Large intestine (tissue), 3 donors: ENCODE measurements at regions not wholly inside any gene's neighbourhood (a gene's known extent, or its start where the extent isn't known, plus 50 kb on each side); places are given as distances from the start of the nearest gene placed in this dataset.
"Not testable (repeated sequence)": the region's sequence is repeated elsewhere in the genome, so short reads cannot be mapped to it uniquely, and the experiment has no call there.

ENCODE experiments used
- DNase-seq, 2 donors: peaks; one replicate each; pipeline versions ENCODE4 v3.0.0 to v3.0.0-alpha.2; 2013
- H3K27ac ChIP-seq: one replicate; pipeline ENCODE4 v1.5.1; 2013; ENCODE audit warnings: low read length
- H3K27me3 ChIP-seq: 2 replicates; pipeline ENCODE4 v1.6.1; 2013; ENCODE audit warnings: low read length; ENCODE audit not compliant: control insufficient read depth, insufficient read depth
- H3K36me3 ChIP-seq: 2 replicates; pipeline ENCODE4 v1.6.1; 2013; ENCODE audit warnings: low read length; ENCODE audit not compliant: control insufficient read depth, insufficient read depth
- H3K4me1 ChIP-seq: one replicate; pipeline ENCODE4 v1.6.1; 2013; ENCODE audit warnings: low read length; ENCODE audit not compliant: control insufficient read depth, insufficient read depth
- H3K4me3 ChIP-seq: one replicate; pipeline ENCODE4 v1.5.1; 2013; ENCODE audit warnings: low read length
- H3K9me3 ChIP-seq: one replicate; pipeline ENCODE4 v1.6.1; 2013; ENCODE audit warnings: mild to moderate bottlenecking, low read depth, low read length, moderate library complexity; ENCODE audit not compliant: control insufficient read depth
- WGBS: methylation state at CpG from one replicate; pipeline ENCODE4 v1.1.5; 2013; ENCODE audit warnings: low lambda C conversion rate; ENCODE audit not compliant: insufficient coverage; 5-methylcytosine and 5-hydroxymethylcytosine counted together

DNA sequence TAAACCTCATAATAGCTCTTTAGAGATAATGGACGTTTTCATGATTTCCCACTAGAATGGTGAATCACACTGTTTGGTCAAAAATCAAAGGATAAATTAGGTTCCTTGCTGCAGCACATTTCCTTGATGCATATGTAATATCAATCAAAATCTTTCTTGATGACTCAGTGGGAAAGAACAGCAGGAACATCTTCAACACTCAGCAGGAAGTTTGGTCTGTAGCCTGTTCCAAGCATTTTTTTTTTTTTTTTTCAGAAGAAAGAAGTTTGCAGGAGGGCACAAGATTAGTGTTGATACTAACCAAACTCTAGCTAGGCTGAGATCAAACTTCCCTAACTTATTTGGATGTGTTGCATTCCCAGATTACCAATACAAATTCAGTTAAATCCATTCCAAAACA is 1529.8 kb downstream of the FAM181B start:
- Histone ChIP-seq H3K27ac (no peak overlapping the region), H3K9me3 (peaks cover 6% of the 10 kb centered on the region), H3K4me3 (no peak overlapping the region), H3K36me3 (no peaks in the 10 kb centered on the region), H3K4me1 (no peaks in the 10 kb centered on the region), H3K27me3 (no peaks in the 10 kb centered on the region)
- WGBS = no CpG with 5 or more reads among the region's 1 CpG
- DNase-seq = no peak

GRCh38 chr11:81197396-81197795 is 1536.3 kb downstream of the FAM181B start:
- H3K4me3 ChIP-seq = no peak overlapping the region

GRCh38 chr11:81192516-81192915 is 1541.1 kb downstream of the FAM181B start:
- H3K9me3 ChIP-seq = no peaks in the 10 kb centered on the region
- no peak for DNase-seq
- no peak overlapping the region for H3K4me3 ChIP-seq
- peaks cover 7% of the 10 kb centered on the region for H3K4me1 ChIP-seq
- H3K36me3 ChIP-seq = no peaks in the 10 kb centered on the region
- H3K27me3 ChIP-seq = no peaks in the 10 kb centered on the region
- no peak overlapping the region for H3K27ac ChIP-seq

More at GRCh38 chr11:81197396-81197795, 1536.3 kb downstream of the FAM181B start:
- DNase-seq = no peak
- Histone ChIP-seq H3K9me3 (no peaks in the 10 kb centered on the region), H3K27ac (no peak overlapping the region), H3K4me1 (peaks cover 4% of the 10 kb centered on the region), H3K36me3 (no peaks in the 10 kb centered on the region), H3K27me3 (no peaks in the 10 kb centered on the region)
- WGBS = 100% methylated on average over 1 of the region's 3 CpGs

- Histone ChIP-seq H3K27ac (no peak overlapping the region), H3K4me1 (peaks cover 7% of the 10 kb centered on the region), H3K4me3 (no peak overlapping the region), H3K9me3 (no peaks in the 10 kb centered on the region), H3K36me3 (no peaks in the 10 kb centered on the region), H3K27me3 (no peaks in the 10 kb centered on the region)
- DNase-seq = no peak
Observed at GRCh38 chr11:81190546-81190945, 1543.1 kb downstream of the FAM181B start.

GRCh38 chr11:81187033-81187432 is 1546.6 kb downstream of the FAM181B start:
- not testable (repeated sequence) for H3K9me3 ChIP-seq, DNase-seq, H3K27me3 ChIP-seq, H3K4me1 ChIP-seq, H3K36me3 ChIP-seq, H3K27ac ChIP-seq, H3K4me3 ChIP-seq
- WGBS = no CpG with 5 or more reads among the region's 7 CpGs

GRCh38 chr11:81174646-81175330 is 1558.9 kb downstream of the FAM181B start:
- Histone ChIP-seq H3K4me3 (no peak overlapping the region), H3K4me1 (peaks cover 6% of the 10 kb centered on the region), H3K9me3 (no peaks in the 10 kb centered on the region), H3K27ac (no peak overlapping the region), H3K36me3 (no peaks in the 10 kb centered on the region), H3K27me3 (no peaks in the 10 kb centered on the region)
- peak in 1 of 2 donors; percentile 30 for DNase-seq
- WGBS = no CpG with 5 or more reads among the region's 3 CpGs

- DNase-seq = no peak
- Histone ChIP-seq H3K9me3 (no peaks in the 10 kb centered on the region), H3K27me3 (no peaks in the 10 kb centered on the region), H3K4me1 (no peaks in the 10 kb centered on the region), H3K36me3 (no peaks in the 10 kb centered on the region), H3K4me3 (no peak overlapping the region), H3K27ac (no peak overlapping the region)
- 56% methylated on average over 1 of the region's 1 CpG for WGBS
Observed at GRCh38 chr11:81165164-81165563, 1568.5 kb downstream of the FAM181B start.

DNA sequence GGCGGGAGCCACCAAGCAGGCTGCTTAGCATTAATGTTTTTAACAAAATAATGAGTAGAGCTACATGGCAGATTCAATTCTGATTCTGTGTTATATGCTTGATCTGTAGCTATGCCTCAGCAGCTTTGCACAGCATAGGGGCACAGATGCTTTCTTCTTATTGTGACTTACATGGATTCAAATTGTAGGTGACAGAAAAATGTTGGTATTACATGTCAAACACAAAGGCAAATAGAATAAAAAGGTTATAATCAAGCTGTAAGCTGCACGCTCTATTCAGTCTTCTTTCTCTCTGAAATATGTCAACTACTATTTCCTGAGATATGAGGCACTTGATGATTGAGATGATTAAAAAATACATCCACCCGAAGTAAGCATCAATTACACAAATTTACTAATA is 1573.8 kb downstream of the FAM181B start:
- Histone ChIP-seq H3K27ac (no peak overlapping the region), H3K4me3 (no peak overlapping the region), H3K36me3 (no peaks in the 10 kb centered on the region), H3K4me1 (no peaks in the 10 kb centered on the region), H3K27me3 (no peaks in the 10 kb centered on the region), H3K9me3 (no peaks in the 10 kb centered on the region)
- 100% methylated on average over 1 of the region's 3 CpGs for WGBS
- no peak for DNase-seq

DNA sequence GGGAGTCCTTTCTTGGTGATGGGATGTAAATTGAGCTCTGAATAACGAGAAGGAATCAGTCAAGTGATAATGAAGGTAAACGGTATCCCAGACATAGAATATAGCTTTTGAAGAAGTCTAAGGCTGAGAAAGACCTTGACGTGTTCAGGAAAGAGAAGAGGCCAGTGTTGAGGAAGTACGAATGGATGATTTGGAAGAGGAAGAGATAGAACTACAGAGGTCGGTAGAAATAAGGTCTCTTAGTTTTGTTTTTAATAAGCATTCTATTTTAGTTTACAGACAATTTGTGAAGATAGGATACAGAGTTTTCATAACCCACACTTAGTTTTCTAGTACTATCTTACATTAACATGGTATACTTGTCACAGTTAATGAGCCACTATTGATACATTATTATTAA is 1598.1 kb downstream of the FAM181B start:
- H3K4me1 ChIP-seq = no peaks in the 10 kb centered on the region
- no peaks in the 10 kb centered on the region for H3K36me3 ChIP-seq
- no peaks in the 10 kb centered on the region for H3K27me3 ChIP-seq
- no peaks in the 10 kb centered on the region for H3K9me3 ChIP-seq
- no peak overlapping the region for H3K27ac ChIP-seq
- no peak for DNase-seq
- H3K4me3 ChIP-seq = no peak overlapping the region
- 87% methylated on average over 4 of the region's 5 CpGs for WGBS

- no peak overlapping the region for H3K4me3 ChIP-seq
- no peaks in the 10 kb centered on the region for H3K9me3 ChIP-seq
- 95% methylated on average over 3 of the region's 3 CpGs for WGBS
- H3K36me3 ChIP-seq = no peaks in the 10 kb centered on the region
- H3K27ac ChIP-seq = no peak overlapping the region
- DNase-seq = no peak
- no peaks in the 10 kb centered on the region for H3K27me3 ChIP-seq
- no peaks in the 10 kb centered on the region for H3K4me1 ChIP-seq
Observed at GRCh38 chr11:81129618-81130017, 1604.0 kb downstream of the FAM181B start.

DNA sequence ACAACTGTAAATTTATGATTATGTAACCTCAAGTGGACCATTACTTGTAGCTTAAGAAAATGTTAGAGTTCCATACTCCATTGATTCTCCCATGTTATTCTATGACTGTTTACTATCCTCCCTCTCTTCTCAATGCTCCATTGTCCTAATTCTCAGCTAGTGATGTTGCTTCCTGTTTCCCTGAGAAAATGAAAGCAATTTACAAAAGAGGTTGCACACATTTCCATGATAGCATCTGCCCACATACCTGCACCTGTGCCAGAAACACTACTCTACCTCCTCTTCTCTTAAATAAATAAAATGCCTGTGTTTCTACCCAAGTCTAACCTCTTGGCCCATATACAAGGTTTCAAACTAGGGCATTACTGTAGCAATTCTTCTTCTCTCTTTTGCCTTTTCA is 1620.9 kb downstream of the FAM181B start:
- Histone ChIP-seq H3K27ac (no peak overlapping the region), H3K27me3 (no peaks in the 10 kb centered on the region), H3K4me1 (no peaks in the 10 kb centered on the region), H3K9me3 (no peaks in the 10 kb centered on the region), H3K4me3 (no peak overlapping the region), H3K36me3 (no peaks in the 10 kb centered on the region)
- no peak for DNase-seq
